ENCODE measurements at regions not wholly inside any gene's neighbourhood (a gene's known extent, or its start where the extent isn't known, plus 50 kb on each side); places are given as distances from the start of the nearest gene placed in this dataset.

DNA sequence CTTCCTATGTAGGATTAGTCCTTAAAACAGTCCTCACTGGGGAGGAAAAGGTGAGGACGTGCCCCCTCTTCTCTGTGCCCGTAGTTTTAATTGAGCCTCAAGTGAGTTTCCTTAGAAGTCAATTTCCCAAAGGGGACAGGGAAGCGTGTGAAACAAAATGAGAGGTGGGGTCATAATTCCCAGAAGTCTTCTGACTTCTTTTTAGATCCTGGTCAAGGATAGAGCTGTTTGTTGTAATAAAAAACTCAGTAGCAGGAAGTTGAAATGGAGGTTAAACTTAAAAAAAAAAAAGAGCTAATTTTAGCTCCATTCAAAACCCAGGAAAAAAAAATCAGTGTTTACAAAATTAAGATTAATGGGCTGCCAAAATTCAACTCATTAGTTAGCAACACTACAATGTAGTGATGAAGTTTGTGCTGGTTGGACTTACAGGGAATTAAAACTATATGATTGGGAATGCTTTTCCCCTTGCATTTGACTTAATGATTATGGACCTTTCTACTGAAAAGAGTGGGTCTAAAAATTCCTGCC lies 158.3 kb upstream of the MEF2C start:
- H2BK15ac ChIP-seq (ENCODE audit: low read depth, low read length) = no peak overlapping the region
- no peak overlapping the region for H3K4me3 ChIP-seq (ENCODE audit: insufficient read depth, low read depth, low read length)
- in situ Hi-C loops (cut with MboI; ENCODE audit: low sequenced_read_pairs) = no loop called here
- H2BK120ac ChIP-seq (ENCODE audit: low read depth, low read length) = no peak overlapping the region
- H2BK5ac ChIP-seq (ENCODE audit: low read depth, low read length, poor library complexity, severe bottlenecking) = no peak overlapping the region
- intact Hi-C loops (cut with micrococcal nuclease) = no loop called here
- no peaks in the 10 kb centered on the region for H3K9me3 ChIP-seq (ENCODE audit: control insufficient read depth, insufficient read depth, low read length)
- no peaks in the 10 kb centered on the region for H3K79me1 ChIP-seq (ENCODE audit: low read depth in 1 of 2, low read length in 2 of 2)
- no peak overlapping the region for H3K4me2 ChIP-seq (ENCODE audit: low read depth, low read length)
- H3K4me1 ChIP-seq (ENCODE audit: control insufficient read depth, insufficient read depth, low read length) = 0 out of 2 replicates have a peak, but pooled peaks cover 1% of the 10 kb centered on the region
- H3K27me3 ChIP-seq (ENCODE audit: control insufficient read depth, insufficient read depth, low read length) = no peaks in the 10 kb centered on the region
- H3K23ac ChIP-seq (ENCODE audit: low read depth, low read length) = no peak overlapping the region
- DNase-seq (no peak), ATAC-seq (ENCODE audit: low read depth) (no peak)
- no peak overlapping the region for H3K14ac ChIP-seq (replicated peaks; ENCODE audit: low read depth, low read length)
- no peaks in the 10 kb centered on the region for H3K9me1 ChIP-seq (ENCODE audit: insufficient read depth, low read length)
- H3K4ac ChIP-seq (ENCODE audit: low read depth, low read length) = no peak overlapping the region
- dilution Hi-C loops (cut with HindIII; ENCODE audit: low sequenced_read_pairs, unreplicated experiment) = no loop called here
- no peak overlapping the region for H4K91ac ChIP-seq (ENCODE audit: insufficient read depth, low read depth, low read length)
- TF ChIP-seq RCOR1 (IDR thresholded peaks at IDR 0.05; ENCODE audit: insufficient replicate concordance, low read length) = no peak
- no peak for TF ChIP-seq POLR2A (IDR thresholded peaks at IDR 0.05; ENCODE audit: low read depth, low read length)
- TF ChIP-seq FOS (IDR thresholded peaks at IDR 0.05; ENCODE audit: low read depth, low read length) = no peak
- no peak for TF ChIP-seq MAFK (IDR thresholded peaks at IDR 0.05; ENCODE audit: low read depth, low read length)
- no peak for TF ChIP-seq RAD21 (IDR thresholded peaks at IDR 0.05; ENCODE audit: low read length)
- TF ChIP-seq CEBPB (IDR thresholded peaks at IDR 0.05; ENCODE audit: low read depth, low read length) = no peak
- no peak for TF ChIP-seq CHD1 (IDR thresholded peaks at IDR 0.05; ENCODE audit: low read depth, low read length)
- no peak for TF ChIP-seq MAZ (IDR thresholded peaks at IDR 0.05; ENCODE audit: borderline replicate concordance, low read depth, low read length)
- BruUV-seq (replicated peaks) = no TSS peak
- H4K20me1 ChIP-seq (ENCODE audit: insufficient read depth, low read length) = no peaks in the 10 kb centered on the region
- H3K9ac ChIP-seq (ENCODE audit: low read depth, low read length) = no peak overlapping the region
- no peak overlapping the region for H4K8ac ChIP-seq (ENCODE audit: low read depth in 2 of 2, low read length in 2 of 2)
- no peak overlapping the region for H2BK20ac ChIP-seq (ENCODE audit: low read depth, low read length)
- ChIA-PET CTCF (interaction anchor here (0.7 kb wide), 1 partner anchor 9 kb away, joined by 4 read pairs; no protein-coding TSS in a partner anchor), POLR2A (ENCODE audit: unreplicated experiment) (no interaction called here)
- no peak overlapping the region for H3K56ac ChIP-seq (ENCODE audit: extremely low read depth, insufficient read depth, low read length)
- no peak overlapping the region for H2AK9ac ChIP-seq (replicated peaks; ENCODE audit: low read depth, low read length, poor library complexity)
- no peak overlapping the region for H2AFZ ChIP-seq (replicated peaks; ENCODE audit: low read length, poor library complexity)
- H3K36me3 ChIP-seq (ENCODE audit: control insufficient read depth, insufficient read depth, low read length) = no peaks in the 10 kb centered on the region
- H4K5ac ChIP-seq (ENCODE audit: low read depth, low read length) = no peak overlapping the region
- H3K18ac ChIP-seq (ENCODE audit: low read depth, low read length) = no peak overlapping the region
- H2AK5ac ChIP-seq (ENCODE audit: low read depth, low read length) = no peak overlapping the region
- no peak overlapping the region for H3K27ac ChIP-seq (ENCODE audit: insufficient read depth, low read length)
- WGBS, 2 experiments (ENCODE audit: extremely low coverage in 2 of 2, insufficient read length in 1 of 2) = no CpG with 5 or more reads among the region's 3 CpGs
